GM19238 (cell line): ENCODE measurements at regions not wholly inside any gene's neighbourhood (a gene's known extent, or its start where the extent isn't known, plus 50 kb on each side); places are given as distances from the start of the nearest gene placed in this dataset.

ENCODE experiments used
- DNase-seq: peaks from one replicate; pipeline ENCODE4 v3.0.0; 2011; ENCODE audit warnings: low spot score; ENCODE audit not compliant: insufficient read length

GRCh38 chr3:29137601-29138000 lies 143.3 kb upstream of the RBMS3 start:
- DNase-seq = no peak

GRCh38 chr3:29138171-29138570 lies 142.7 kb upstream of the RBMS3 start:
- DNase-seq = no peak

GRCh38 chr3:29140666-29141065 lies 140.2 kb upstream of the RBMS3 start:
- DNase-seq = no peak

GRCh38 chr3:29141197-29141917 lies 139.5 kb upstream of the RBMS3 start:
- no peak for DNase-seq

GRCh38 chr3:29141918-29142275 lies 139.0 kb upstream of the RBMS3 start:
- DNase-seq = no peak

GRCh38 chr3:29143151-29143550 lies 137.7 kb upstream of the RBMS3 start:
- DNase-seq = no peak

- DNase-seq = no peak
Observed at GRCh38 chr3:29144361-29144760, 136.5 kb upstream of the RBMS3 start.

- no peak for DNase-seq
Observed at GRCh38 chr3:29144807-29145206, 136.1 kb upstream of the RBMS3 start.

- no peak for DNase-seq
Observed at GRCh38 chr3:29145360-29145759, 135.5 kb upstream of the RBMS3 start.

GRCh38 chr3:29152379-29152778 lies 128.5 kb upstream of the RBMS3 start:
- no peak for DNase-seq

GRCh38 chr3:29153811-29154210 lies 127.1 kb upstream of the RBMS3 start:
- no peak for DNase-seq

GRCh38 chr3:29156086-29156715 lies 124.7 kb upstream of the RBMS3 start:
- no peak for DNase-seq

- no peak for DNase-seq
Observed at GRCh38 chr3:29164825-29165224, 116.0 kb upstream of the RBMS3 start.

- no peak for DNase-seq
Observed at GRCh38 chr3:29167180-29167579, 113.7 kb upstream of the RBMS3 start.

- no peak for DNase-seq
Observed at GRCh38 chr3:29168081-29168480, 112.8 kb upstream of the RBMS3 start.

GRCh38 chr3:29168696-29169095 lies 112.2 kb upstream of the RBMS3 start:
- DNase-seq = no peak

GRCh38 chr3:29169451-29169850 lies 111.4 kb upstream of the RBMS3 start:
- DNase-seq = no peak

- no peak for DNase-seq
Observed at GRCh38 chr3:29171043-29171990, 109.6 kb upstream of the RBMS3 start.

- no peak for DNase-seq
Observed at GRCh38 chr3:29176501-29176900, 104.4 kb upstream of the RBMS3 start.

GRCh38 chr3:29178809-29179793 lies 101.8 kb upstream of the RBMS3 start:
- no peak for DNase-seq
